Mammary epithelial cell (primary cell): ENCODE measurements at regions not wholly inside any gene's neighbourhood (a gene's known extent, or its start where the extent isn't known, plus 50 kb on each side); places are given as distances from the start of the nearest gene placed in this dataset.

Experiments used
- CTCF ChIP-seq, 2 donors: IDR thresholded peaks in 1 of 2; conservative IDR thresholded peaks in 1 of 2; 2 replicates each; pipeline ENCODE4 v1.5.1; 2011 to 2012; ENCODE audit warnings: inconsistent platforms in 2 of 2, low read length in 2 of 2, mild to moderate bottlenecking in 2 of 2, control low read depth in 1 of 2, low read depth in 1 of 2; ENCODE audit not compliant: insufficient read depth in 1 of 2; ENCODE audit errors: extremely low read depth in 1 of 2
- EZH2 ChIP-seq: IDR thresholded peaks from 2 replicates; pipeline ENCODE4 v1.6.1; 2012; ENCODE audit warnings: low read length, inconsistent platforms, borderline replicate concordance

- no peak for TF ChIP-seq EZH2
- TF ChIP-seq CTCF (conservative IDR thresholded peaks at IDR 0.05 in 1 of 2, IDR thresholded peaks at IDR 0.05 in 1 of 2; ENCODE audit: extremely low read depth in 1 of 2, insufficient read depth in 1 of 2, low read depth in 1 of 2, low read length in 2 of 2), result no peak
Measured at GRCh38 chr18:34492652-34493051, 217.4 kb upstream of the DTNA start.
